Activated CD4-positive, alpha-beta T cell treated with anti-CD3 and anti-CD28 coated beads, Interleukin-10, Interleukin-2, amounts not matched to agents 100 ng/mL and 50 ng/mL, durations not matched to agents 16 hours and 8 hours (primary cell): ENCODE measurements at regions not wholly inside any gene's neighbourhood (a gene's known extent, or its start where the extent isn't known, plus 50 kb on each side); places are given as distances from the start of the nearest gene placed in this dataset.

Experiments used
- DNase-seq: peaks from one replicate; pipeline ENCODE4 v3.0.0-alpha.2; 2020

GRCh38 chr6:44665683-44666082 is 278.2 kb downstream of the CDC5L start:
- DNase-seq, result no peak

DNA sequence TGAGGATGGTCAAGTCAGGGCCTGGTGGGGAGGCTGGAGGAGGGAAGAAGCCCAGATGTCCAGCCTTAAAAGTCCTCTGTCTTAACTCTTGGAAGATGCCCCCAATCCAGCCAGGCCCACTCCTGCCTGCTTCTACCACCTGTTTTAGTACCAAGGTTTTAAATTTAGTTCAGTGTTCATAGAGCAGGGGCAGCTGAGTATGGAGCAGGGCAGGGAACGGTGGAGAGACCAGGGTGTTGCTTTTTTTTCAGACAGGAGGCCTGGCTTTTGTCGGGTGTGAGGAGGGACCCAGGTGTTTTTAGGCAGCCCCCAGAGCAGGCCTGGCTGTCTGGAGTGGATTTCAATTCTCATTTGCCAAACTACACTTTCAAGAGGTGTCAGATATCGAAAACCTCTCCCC is 278.8 kb downstream of the CDC5L start:
- DNase-seq, result no peak

DNA sequence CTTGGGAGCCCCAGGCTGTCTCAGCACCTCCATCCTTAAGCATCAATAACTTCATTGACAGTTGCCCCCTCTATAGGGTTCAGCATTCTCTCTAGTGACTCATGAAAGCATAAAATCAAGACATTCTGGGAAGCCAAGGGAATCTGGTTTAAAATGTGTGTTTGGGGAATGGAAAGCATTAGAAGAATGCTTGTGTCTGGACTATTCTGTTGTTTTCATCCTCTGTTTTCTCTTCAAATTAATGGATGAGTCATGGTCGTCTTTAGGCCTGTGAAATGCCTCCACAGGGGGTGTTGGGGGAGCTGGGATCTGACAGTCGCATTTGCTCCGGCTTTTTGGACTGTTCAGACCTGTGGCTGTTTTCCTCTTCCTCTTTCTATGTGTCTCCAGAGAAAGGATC is 279.7 kb downstream of the CDC5L start:
- no peak for DNase-seq

GRCh38 chr6:44667668-44668390 is 280.3 kb downstream of the CDC5L start:
- peak; percentile 23 for DNase-seq

DNA sequence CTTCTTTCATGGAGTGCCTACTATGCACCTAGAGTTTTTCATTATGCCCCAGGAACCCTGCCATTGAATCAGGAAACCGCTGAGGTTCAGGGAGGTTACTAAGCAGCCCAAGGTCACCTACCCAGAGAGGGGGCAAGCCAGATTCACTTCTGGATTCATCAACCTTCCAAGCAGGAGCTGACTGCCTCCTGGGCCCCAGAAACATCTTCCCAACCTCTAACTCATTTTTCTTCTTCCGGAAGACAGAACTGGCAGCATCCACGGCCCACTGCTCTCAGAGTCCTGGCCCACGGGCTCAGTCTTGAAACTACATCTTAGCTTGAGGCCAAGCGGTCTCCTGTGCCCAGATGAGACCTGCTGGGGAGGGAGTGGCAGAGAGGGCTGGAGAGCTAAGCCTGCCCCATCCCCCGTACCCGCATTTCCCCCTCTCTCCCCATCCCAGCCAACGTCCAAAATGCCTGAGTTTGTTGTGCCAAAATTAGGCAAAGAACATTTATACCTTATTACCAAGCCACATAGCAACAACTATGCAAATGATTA is 281.0 kb downstream of the CDC5L start:
- no peak for DNase-seq

GRCh38 chr6:44668976-44669934 is 281.7 kb downstream of the CDC5L start:
- DNase-seq, result no peak

GRCh38 chr6:44670146-44670545 is 282.6 kb downstream of the CDC5L start:
- no peak for DNase-seq

DNA sequence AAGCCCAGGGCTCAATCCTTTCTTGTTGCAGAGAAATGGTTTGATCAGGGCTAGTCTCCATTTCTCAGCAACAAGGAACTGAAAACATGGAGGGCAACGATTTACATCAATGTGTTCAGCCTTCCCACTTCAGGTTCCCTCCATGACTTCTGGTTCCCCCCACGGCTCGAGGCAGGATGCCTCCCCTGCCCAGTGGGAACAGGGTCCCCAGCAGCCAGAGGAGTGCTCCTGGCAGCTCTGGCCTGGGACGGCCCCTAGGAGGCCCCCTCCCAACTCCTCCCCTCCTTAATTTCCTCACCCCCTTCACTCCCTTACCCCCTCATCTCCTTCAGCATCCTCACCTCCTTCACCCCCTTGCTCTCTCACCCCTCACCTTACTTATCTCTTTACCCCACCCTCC is 283.8 kb downstream of the CDC5L start:
- DNase-seq, result no peak

DNA sequence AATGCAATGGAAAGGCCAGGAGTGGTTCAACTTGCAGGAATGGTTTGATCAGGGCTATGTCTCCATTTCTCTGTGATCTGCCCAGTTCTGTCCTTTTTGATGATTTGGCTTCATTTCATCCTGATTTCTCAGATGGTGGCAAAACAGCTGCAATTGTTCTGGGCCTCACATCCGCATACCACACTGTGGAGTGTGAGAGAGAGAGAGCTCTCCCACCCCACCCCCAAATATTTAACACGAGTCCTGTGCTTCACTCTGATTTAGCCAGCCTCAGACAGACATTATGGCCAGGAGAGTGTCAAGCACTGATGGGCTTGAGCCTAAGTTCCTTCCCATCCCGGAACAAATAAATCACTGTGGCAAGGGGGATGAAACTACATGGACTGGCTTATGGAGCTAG is 284.6 kb downstream of the CDC5L start:
- DNase-seq, result no peak

DNA sequence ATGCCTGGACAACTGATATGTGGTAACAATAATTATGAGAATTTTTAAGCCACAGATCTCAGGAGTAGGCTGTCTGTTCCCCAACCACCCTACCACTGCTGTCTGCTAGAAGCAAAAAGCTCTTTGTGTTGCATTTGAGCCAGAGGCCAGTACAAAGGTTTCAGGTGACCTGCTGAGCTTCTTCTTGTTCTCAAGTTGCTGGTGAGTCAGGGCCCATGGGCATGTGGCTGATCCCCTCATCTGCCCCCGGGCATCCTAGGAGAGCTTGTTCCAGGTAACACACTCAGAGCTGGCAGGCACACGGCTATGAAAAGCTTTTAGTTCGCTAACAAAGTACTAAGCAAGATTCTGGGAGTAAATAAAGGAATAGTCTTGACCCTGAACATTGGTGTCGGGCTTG is 285.3 kb downstream of the CDC5L start:
- DNase-seq, result no peak

DNA sequence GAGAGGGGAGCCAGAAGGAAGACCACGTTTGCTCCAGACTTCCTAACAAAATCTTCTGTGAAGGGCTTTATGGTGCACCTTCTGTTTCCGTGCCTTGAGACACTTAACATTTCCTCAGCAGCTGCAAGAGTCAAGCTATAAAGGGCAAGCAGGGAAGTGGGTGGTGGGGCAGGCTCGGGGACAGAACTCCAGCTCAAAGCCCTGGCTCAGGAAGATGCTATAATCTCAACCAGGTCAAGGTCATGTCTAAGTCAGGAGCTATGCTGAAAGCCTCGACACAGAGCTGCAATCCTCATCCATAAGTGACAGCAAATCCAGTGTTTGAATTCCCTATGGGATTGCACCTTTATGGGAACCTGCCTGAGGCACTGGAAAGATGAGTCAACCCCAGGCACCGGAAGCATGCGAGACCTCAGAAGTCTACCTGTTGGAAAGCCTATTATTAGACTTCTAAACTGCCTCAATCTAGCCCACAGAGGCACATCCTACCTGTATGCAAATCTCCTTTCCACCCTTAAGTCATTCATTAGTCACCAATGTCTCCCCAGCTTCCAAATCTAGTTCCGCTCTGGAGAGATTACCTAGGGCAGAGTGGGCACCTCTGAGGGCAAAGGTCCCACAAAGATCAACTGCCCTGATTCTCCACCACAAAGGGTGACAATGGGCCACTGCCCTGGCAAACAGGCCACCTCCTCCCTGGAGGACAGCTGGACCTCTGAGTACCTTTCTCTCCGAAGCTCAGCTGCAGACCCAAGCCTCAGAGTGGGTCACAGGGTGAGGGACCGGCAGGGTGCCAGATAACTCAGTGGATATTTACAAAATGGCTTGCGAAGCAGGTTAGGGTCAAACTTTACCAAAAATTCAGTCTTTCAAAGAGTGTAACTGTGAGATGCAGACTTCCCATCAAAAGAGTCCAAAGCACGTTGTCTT is 287.0 kb downstream of the CDC5L start:
- DNase-seq, result no peak

DNA sequence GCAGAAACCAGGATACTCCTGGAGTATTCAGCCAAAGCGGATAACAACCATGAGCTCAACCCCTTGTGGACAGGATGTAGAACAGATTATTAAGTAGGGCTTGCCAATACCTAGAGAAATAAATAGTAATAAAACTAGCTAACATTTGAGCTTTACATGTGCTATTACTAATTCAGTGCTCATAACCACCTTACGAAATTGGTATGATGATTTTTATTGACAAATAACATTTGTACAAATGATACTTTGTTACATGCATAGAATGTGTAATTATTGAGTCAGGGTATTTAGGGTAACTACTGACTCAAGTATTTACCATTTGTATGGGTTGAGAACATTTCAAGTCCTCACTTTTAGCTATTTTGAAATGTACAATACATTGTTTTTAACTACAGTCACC is 287.9 kb downstream of the CDC5L start:
- DNase-seq, result no peak

DNA sequence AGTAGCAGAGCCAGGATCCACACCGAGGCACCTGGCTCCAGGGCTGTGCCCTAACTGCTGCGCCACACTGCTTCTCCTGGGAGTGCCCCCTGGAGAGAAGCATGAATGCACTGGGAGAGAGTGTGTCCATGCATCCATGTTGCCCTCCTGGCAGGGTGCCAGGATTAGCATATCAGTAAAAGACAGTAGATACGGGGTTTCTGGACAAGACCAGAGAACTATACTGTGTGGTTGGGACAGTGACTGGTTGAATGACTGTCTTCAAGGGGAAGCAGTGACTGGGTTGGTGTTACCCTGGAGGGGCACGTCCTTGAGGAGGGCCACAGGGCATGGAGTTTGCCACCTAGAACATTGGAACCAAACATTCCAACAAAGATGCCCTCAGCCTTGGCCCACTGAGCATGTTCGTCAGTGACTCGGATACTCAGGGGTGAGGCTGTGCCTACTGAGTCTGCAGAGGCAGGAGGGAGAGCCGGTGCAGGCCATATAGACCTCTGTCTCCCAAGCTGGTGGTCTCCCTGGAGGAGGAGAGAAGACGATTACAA is 288.8 kb downstream of the CDC5L start:
- DNase-seq, result no peak

GRCh38 chr6:44676826-44677433 is 289.4 kb downstream of the CDC5L start:
- DNase-seq, result no peak

DNA sequence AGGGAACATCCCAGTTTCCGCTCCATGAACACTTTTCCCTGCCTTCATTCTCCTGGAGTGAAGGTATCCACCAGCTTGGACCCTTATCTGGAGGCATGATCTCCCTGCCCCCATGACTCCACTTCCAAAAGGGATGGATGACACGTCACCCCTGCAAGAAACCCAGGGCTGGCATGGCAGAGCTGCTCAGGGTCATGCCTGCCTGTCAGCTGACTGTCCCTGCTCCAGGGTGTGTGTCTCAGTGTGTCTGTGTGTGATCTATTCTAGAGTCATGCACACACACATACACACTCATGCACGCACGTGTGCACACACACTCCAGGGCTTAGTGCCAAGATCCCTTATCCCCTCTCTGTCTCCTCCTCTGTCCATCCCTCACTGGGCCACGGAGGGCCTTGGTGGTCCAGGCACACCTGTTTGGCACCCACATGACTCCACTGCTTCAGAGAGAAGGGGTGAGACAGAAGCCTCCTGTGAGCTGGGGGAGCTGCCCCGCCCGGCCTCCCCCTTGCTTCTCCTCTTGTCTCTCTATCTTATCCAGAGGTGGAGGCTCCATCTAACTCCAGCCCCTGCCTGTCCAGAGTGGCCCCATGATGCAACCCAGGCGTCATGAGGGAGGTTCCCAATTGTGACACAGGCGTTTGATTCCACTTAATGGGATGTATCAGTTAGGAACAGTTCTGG is 290.9 kb downstream of the CDC5L start:
- DNase-seq, result no peak

- no peak for DNase-seq
Measured at GRCh38 chr6:44679438-44680201, 292.1 kb downstream of the CDC5L start.

DNA sequence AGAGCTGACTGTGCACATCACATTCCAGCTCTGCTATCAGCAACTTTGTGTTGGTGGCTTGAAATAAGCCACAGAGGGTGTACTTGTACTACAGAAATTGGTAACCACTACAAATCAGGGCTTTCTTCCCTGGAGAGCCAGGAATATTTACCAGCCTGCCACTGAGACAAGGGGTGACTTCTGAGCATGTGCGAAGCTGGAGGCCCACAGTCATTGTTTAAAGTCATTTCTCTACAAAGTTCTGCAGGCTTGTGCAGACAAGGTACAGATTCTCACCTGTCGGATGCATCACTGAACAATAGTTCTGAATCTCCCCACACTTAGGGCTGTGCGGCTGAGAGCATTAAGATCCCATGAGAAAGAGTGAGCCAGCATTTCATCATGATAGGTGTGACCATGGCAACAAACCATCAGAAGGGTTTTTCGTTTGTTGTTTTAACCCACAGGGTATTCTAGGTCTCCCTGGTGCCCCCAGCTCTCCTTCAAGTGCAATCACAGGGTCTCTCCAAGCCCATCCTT is 292.8 kb downstream of the CDC5L start:
- DNase-seq, result no peak

GRCh38 chr6:44681761-44682160 is 294.3 kb downstream of the CDC5L start:
- DNase-seq, result no peak

DNA sequence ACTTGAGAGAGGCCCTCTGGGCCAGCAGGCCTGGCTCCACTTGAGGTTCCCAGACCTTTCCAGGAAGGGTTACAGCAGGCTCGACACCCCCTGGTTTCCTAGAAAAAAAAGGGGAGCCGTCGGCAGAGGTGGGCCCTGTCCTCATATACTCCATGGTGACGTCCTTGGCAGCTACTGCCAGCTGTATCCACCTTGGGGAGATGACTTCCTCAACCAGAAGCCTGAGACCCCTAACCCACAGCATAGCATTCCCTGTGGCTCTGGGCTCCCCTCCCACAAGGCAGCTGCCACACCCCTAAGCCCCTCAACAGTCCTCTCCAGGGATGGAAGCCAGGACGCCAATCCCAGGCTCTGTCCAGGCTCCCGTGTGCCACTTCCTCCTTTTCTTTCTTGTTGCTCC is 294.8 kb downstream of the CDC5L start:
- DNase-seq, result no peak
